ENCODE measurements at regions not wholly inside any gene's neighbourhood (a gene's known extent, or its start where the extent isn't known, plus 50 kb on each side); places are given as distances from the start of the nearest gene placed in this dataset.
"Not testable (repeated sequence)": the region's sequence is repeated elsewhere in the genome, so short reads cannot be mapped to it uniquely, and the experiment has no call there.

- DNase-seq, result no peak
Measured at GRCh38 chr15:35206060-35206675, 121.1 kb upstream of the NANOGP8 start.

DNA sequence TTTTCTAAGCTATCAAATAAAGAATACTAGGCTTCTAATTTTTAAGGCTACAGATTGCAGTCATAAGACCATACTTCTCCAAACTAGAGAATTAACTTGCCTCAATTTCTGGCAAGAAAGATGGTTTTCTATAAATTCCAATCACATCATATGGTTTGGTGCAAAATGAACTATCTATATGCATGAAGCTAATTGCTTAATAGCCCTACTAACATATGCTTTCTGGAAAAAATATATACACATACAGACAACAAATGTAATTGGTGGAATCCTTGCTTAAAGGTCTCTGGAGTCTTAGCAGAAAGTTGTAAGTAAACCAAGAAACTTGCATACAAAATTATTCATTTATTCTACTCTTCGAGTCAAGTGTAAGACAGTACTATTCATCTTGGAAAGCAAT lies 113.1 kb upstream of the NANOGP8 start:
- DNase-seq, result no peak

DNA sequence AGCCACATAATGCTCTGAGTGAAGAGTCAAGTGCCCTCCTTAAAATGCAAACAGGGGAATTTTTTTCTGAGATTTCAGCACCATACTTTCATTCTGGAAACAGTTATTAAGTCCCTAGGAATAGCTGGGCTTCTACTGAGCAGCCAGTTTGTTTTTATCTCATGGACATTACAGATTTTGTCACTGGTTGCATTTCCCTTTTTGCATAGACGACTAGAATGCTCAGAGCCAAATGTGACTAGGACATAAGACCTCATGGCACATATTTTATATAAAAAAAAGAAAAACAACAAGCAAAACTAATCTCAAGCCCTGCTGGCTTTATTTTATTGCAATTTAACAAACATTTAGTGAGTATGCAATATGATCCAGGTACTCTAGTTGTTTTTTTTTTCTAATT lies 112.7 kb upstream of the NANOGP8 start:
- no peak for DNase-seq

DNA sequence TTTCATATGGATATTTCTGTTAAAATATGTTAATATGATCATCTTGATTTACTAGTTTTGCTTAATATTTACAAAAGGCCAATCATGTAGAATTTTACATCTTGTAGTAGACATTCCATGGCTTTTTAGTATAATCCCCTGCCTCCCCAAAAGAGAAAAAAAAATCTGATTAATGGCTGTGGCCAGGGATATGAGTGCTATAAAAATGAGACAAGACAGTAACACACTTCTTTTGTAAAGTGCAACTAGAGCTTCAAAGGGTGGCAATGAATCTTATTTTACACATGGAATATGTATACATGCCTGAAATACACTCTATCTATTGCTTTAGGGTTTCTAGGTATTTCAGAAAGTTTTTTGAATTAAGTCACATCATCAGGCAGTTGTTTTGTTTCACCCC lies 112.2 kb upstream of the NANOGP8 start:
- DNase-seq, result no peak

DNA sequence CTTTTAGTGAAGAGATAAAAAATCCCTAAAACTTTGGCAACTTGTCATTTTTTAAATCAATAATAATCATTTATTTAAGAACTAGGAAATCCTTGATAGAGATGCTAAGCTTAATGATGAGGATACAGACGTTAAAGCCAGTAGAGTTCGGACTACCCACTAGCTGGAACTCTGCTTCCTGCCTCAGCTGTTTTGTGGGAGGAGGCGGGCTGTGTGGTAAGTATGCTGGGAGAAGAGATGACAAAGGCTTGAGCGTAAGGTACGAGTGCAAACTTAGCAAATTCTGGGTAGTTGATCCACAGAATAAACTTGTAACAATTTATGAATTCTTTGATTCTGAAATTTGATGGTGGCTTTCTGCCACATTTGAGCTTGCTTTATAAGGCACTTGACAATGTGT lies 111.2 kb upstream of the NANOGP8 start:
- no peak for DNase-seq

- no peak for DNase-seq
Measured at GRCh38 chr15:35195649-35196048, 110.6 kb upstream of the NANOGP8 start.

- no peak for DNase-seq
Measured at GRCh38 chr15:35195031-35195430, 109.9 kb upstream of the NANOGP8 start.

DNA sequence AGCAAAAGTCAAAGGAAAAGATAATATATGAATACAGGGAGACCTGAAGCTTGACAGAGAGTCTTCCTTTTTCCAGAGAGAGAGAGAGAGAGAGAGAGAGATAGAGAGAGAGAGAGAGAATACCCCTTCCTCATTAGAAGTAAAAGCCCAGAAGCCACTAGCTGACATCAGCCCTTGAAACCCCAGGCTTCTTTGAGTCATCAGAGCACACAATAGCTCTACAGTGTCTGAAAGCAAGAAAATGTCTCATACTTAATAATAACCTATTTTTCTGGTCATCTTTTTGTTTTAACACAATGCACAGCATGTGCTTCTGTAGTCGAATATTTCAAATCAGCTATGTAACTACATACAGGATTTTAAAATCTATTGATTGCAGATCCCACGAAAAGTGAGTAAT lies 109.2 kb upstream of the NANOGP8 start:
- no peak for DNase-seq

GRCh38 chr15:35191783-35192182 lies 106.7 kb upstream of the NANOGP8 start:
- no peak for DNase-seq

GRCh38 chr15:35186346-35186745 lies 101.3 kb upstream of the NANOGP8 start:
- DNase-seq, result no peak

DNA sequence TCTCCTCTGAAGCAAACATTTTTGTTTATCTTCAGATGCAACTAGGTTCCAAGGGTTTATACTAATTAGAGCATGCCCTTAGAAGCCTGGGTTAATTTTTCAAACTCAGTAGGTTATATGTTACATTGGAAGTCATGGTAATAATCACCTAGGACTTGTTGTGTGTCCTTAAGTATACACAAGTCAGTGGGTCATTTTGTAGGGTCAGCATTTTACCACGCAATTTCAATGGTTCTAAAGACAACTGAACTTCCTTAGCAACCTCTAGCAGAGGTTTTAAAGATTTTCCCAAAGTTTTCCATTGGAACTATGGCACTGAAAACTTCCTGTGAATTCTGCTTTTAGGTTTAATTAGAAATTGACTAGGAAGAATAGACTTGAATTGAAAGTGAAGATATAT lies 99.6 kb upstream of the NANOGP8 start:
- no peak for DNase-seq

- no peak for DNase-seq
Measured at GRCh38 chr15:35182841-35183479, 97.9 kb upstream of the NANOGP8 start.

DNA sequence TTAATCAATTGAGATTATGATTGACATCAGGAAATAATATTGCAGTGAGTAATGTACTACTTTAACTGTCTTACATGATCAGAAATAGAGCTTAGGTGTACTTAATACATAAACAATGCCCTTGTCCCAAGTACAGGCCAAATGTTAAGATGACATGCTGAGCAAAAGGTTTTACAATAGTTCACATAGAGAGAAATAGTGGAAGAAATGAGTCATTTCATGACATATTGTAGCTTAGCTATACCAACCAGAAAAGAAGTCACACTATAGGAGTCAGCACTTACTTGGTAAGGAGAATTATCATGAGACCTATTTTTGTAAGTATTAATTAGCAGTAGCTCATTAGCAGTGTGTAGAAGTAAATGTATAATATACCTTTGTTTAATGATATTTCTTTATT lies 96.4 kb upstream of the NANOGP8 start:
- no peak for DNase-seq

DNA sequence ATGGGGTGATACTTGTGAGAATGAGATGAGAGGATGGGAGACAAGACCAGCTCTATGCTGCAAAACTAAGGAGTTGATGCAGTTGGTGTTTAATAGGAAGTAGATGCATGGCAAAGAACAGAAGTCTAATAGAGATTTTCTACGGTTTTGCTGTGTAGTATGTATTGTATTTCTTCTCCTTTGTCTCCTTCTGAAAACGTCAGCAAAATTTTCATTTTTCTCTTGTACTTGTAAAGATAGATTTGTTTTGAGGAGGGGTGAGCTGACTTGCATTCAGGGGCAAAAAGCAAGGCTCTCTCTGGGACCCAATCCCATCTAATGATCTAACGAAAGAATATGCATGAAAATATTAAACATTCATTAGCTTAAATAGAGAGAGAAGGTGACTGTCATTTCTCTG lies 94.6 kb upstream of the NANOGP8 start:
- DNase-seq, result no peak

GRCh38 chr15:35178186-35178585 lies 93.1 kb upstream of the NANOGP8 start:
- DNase-seq, result not testable (repeated sequence)

DNA sequence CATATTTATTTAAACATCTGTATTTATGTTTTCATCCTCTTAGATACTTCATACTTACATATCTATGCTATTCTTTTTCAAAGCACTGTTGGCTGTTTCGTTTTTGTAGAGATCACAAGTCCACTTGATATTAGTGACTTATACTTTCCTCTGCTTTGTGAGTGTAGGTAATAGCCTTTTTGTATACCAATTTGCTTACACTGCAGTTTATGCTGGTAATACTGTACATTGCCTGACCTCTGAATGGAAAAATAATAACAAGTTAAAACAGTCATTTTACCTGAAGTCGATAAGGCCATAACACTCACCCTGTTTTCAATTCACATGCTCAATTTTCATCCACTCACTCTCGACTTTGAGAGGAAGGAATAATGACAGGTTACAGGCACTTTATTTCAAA lies 89.9 kb upstream of the NANOGP8 start:
- DNase-seq, result no peak

- no peak for DNase-seq
Measured at GRCh38 chr15:35173444-35174118, 88.5 kb upstream of the NANOGP8 start.

GRCh38 chr15:35170207-35170606 lies 85.1 kb upstream of the NANOGP8 start:
- DNase-seq, result no peak

DNA sequence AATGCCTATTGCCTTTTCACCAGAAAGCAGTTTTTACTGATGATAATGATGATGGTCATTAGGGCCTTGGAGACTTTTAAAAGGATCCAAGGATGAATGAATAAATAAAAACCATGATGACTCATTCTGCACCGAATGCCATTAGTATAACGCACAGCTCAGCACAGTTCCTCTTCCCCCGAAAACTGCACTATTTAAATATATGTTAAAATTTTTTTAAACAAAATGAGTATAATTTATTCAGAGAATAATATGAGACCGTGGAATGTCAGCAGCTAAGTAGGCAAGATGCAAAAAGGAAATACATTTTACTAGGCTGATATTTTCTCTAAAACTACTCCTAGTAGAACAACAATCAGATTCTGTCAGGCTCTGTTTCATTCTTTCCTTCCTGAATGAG lies 83.4 kb upstream of the NANOGP8 start:
- DNase-seq, result no peak

DNA sequence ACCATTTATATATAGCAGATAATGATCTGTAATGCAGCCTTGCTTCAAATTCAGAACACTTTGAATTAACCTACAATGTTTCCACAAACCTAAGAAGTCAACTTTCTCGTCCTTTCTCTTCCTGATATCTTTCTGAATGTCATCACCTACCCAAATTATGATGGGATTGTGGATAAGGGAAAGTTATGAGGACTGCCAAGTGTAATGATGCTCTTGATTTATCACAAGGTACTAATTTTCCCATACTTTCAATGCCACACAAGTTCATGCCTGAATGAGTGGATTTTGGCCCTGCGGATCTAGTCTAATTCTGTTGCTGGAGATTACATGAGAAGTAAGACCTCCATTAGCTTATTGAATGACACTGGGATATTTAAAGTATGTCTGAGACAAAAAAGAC lies 82.6 kb upstream of the NANOGP8 start:
- no peak for DNase-seq

DNA sequence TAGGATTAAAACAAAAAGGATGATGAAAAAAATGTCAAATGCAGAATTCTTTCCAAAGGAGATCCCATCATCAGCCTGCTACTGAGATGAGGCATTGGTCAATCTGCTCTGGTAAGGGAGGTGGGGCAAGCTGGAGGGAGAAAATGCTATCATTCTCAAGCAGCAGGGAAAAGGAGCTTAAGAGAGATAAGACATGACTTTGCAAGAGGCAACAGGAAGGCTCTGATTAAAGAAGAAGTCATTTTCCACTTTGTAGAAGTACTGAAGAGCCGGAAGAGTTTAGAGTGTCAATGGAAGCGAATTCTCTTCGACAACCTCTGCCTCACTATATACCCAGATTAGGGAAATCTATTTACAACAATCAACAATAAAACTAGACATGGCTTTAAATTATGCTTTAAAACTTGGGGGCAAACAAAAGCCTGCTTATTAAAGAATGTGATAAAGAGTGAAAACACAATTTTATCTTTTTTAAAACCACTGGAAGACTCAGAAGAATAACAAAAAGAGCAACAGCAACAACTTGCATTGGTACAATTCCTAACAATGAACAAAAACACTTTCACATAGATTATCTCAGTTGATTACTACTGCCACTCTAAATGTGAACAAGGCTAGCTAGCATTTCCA lies 81.8 kb upstream of the NANOGP8 start:
- no peak for DNase-seq

DNA sequence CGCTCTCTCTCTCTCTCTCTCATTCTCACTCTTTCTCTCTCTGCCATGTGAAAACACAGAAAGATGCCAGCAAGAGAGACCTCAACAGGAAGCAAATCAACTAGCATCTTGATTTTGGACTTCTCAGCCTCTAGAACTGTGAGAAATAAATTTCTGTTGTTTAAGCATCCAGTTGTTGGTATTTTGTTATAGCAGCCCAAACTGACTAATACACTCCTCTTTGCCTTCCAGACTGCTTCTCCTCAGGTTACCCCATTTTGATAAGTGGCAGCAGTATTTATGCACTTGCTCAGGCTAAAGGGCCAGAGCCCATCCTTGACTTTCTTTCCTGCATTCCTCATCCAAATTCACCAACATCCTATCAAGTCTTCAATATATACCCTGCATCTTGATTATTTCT lies 76.6 kb upstream of the NANOGP8 start:
- no peak for DNase-seq

DNA sequence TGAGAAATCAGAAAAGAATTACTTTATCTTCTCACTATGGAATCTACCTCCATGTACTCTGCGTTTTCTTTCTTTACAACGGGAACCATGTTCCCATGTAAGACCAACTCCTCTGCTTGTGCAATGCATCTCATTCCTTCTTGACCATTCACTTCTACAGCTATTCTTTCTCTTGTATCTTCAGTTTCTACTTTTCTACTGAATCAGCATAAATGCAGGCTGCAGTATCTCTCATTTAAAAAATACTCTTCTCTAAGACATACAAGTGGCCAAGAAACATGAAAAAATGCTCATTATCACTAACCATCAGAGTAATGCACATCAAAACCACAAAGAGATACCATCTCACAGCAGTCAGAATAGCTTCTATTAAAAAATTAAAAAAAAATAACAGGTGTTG lies 74.1 kb upstream of the NANOGP8 start:
- DNase-seq, result no peak

- no peak for DNase-seq
Measured at GRCh38 chr15:35151782-35152181, 66.7 kb upstream of the NANOGP8 start.
